ENCODE measurements at regions not wholly inside any gene's neighbourhood (a gene's known extent, or its start where the extent isn't known, plus 50 kb on each side); places are given as distances from the start of the nearest gene placed in this dataset.

- H4K20me1 ChIP-seq (ENCODE audit: insufficient read depth): no peaks in the 10 kb centered on the region
- no peaks in the 10 kb centered on the region for H3K27me3 ChIP-seq (ENCODE audit: insufficient read depth, low read depth, low read length)
- TF ChIP-seq MXI1 (conservative IDR thresholded peaks at IDR 0.05; ENCODE audit: poor library complexity, severe bottlenecking): no peak
- no peak for TF ChIP-seq TAF1 (IDR thresholded peaks at IDR 0.05; ENCODE audit: low read depth)
- no peak for TF ChIP-seq RAD21 (conservative IDR thresholded peaks at IDR 0.05)
- no peak for TF ChIP-seq POLR2AphosphoS5 (IDR thresholded peaks at IDR 0.05)
- TF ChIP-seq CTCF (IDR thresholded peaks at IDR 0.05; ENCODE audit: poor library complexity, severe bottlenecking): no peak
- no peak for TF ChIP-seq EZH2 (IDR thresholded peaks at IDR 0.05; ENCODE audit: borderline replicate concordance, insufficient read depth, low read length, poor library complexity, severe bottlenecking)
- TF ChIP-seq REST (IDR thresholded peaks at IDR 0.05; ENCODE audit: borderline replicate concordance): no peak
- TF ChIP-seq SMC3 (conservative IDR thresholded peaks at IDR 0.05; ENCODE audit: poor library complexity): no peak
- TF ChIP-seq EP300 (conservative IDR thresholded peaks at IDR 0.05; ENCODE audit: poor library complexity, severe bottlenecking): no peak
- no peaks in the 10 kb centered on the region for H3K9me2 ChIP-seq (ENCODE audit: insufficient read depth, low read length)
- no peaks in the 10 kb centered on the region for H3K36me3 ChIP-seq (ENCODE audit: insufficient read depth, low read length)
- no peak overlapping the region for H3K27ac ChIP-seq (ENCODE audit: low read length)
- H3K4me2 ChIP-seq (ENCODE audit: low read length): no peak overlapping the region
- no peak overlapping the region for H3K4me3 ChIP-seq (ENCODE audit: low read length)
- no peaks in the 10 kb centered on the region for H3K79me2 ChIP-seq (replicated peaks; ENCODE audit: insufficient read depth, low read length)
- no peak overlapping the region for H2AFZ ChIP-seq (ENCODE audit: low read depth, low read length)
- no peak overlapping the region for H3K9ac ChIP-seq (ENCODE audit: low read length)
- no peaks in the 10 kb centered on the region for H3F3A ChIP-seq (ENCODE audit: insufficient read depth, low read length, poor library complexity, severe bottlenecking)
- H3K9me3 ChIP-seq (ENCODE audit: low read length): no peaks in the 10 kb centered on the region
Observed at GRCh38 chr20:54415967-54416366, 59.4 kb upstream of the DOK5 start.

- no peaks in the 10 kb centered on the region for H3K27me3 ChIP-seq (ENCODE audit: insufficient read depth, low read depth, low read length)
- H3F3A ChIP-seq (ENCODE audit: insufficient read depth, low read length, poor library complexity, severe bottlenecking): no peaks in the 10 kb centered on the region
- H3K36me3 ChIP-seq (ENCODE audit: insufficient read depth, low read length): no peaks in the 10 kb centered on the region
- no peak overlapping the region for H3K4me2 ChIP-seq (ENCODE audit: low read length)
- H4K20me1 ChIP-seq (ENCODE audit: insufficient read depth): no peaks in the 10 kb centered on the region
- no peak overlapping the region for H2AFZ ChIP-seq (ENCODE audit: low read depth, low read length)
- H3K79me2 ChIP-seq (replicated peaks; ENCODE audit: insufficient read depth, low read length): no peaks in the 10 kb centered on the region
- H3K27ac ChIP-seq (ENCODE audit: low read length): no peak overlapping the region
- no peaks in the 10 kb centered on the region for H3K9me3 ChIP-seq (ENCODE audit: low read length)
- no peaks in the 10 kb centered on the region for H3K9me2 ChIP-seq (ENCODE audit: insufficient read depth, low read length)
- TF ChIP-seq TAF1 (IDR thresholded peaks at IDR 0.05; ENCODE audit: low read depth): no peak
- TF ChIP-seq EP300 (conservative IDR thresholded peaks at IDR 0.05; ENCODE audit: poor library complexity, severe bottlenecking): no peak
- TF ChIP-seq REST (IDR thresholded peaks at IDR 0.05; ENCODE audit: borderline replicate concordance): no peak
- TF ChIP-seq MXI1 (conservative IDR thresholded peaks at IDR 0.05; ENCODE audit: poor library complexity, severe bottlenecking): no peak
- TF ChIP-seq EZH2 (IDR thresholded peaks at IDR 0.05; ENCODE audit: borderline replicate concordance, insufficient read depth, low read length, poor library complexity, severe bottlenecking): no peak
- no peak for TF ChIP-seq CTCF (IDR thresholded peaks at IDR 0.05; ENCODE audit: poor library complexity, severe bottlenecking)
- no peak for TF ChIP-seq POLR2AphosphoS5 (IDR thresholded peaks at IDR 0.05)
- no peak for TF ChIP-seq SMC3 (conservative IDR thresholded peaks at IDR 0.05; ENCODE audit: poor library complexity)
- no peak for TF ChIP-seq RAD21 (conservative IDR thresholded peaks at IDR 0.05)
- no peak overlapping the region for H3K9ac ChIP-seq (ENCODE audit: low read length)
- no peak overlapping the region for H3K4me3 ChIP-seq (ENCODE audit: low read length)
Observed at GRCh38 chr20:54416770-54417169, 58.6 kb upstream of the DOK5 start.
